HUES6 (cell line): ENCODE measurements at regions not wholly inside any gene's neighbourhood (a gene's known extent, or its start where the extent isn't known, plus 50 kb on each side); places are given as distances from the start of the nearest gene placed in this dataset.
"Not testable (repeated sequence)": the region's sequence is repeated elsewhere in the genome, so short reads cannot be mapped to it uniquely, and the experiment has no call there.

Experiments
- H3K27ac ChIP-seq: 2 replicates; pipeline ENCODE4 v1.7.0; 2013; ENCODE audit warnings: low read depth, mild to moderate bottlenecking, low read length, inconsistent platforms
- H3K27me3 ChIP-seq: 2 replicates; pipeline ENCODE4 v1.6.1; 2013; ENCODE audit warnings: low read length; ENCODE audit not compliant: control insufficient read depth, insufficient read depth
- H3K36me3 ChIP-seq: 2 replicates; pipeline ENCODE4 v1.6.1; 2013; ENCODE audit warnings: low read length; ENCODE audit not compliant: control insufficient read depth, insufficient read depth
- H3K4me1 ChIP-seq: 2 replicates; pipeline ENCODE4 v1.6.1; 2013; ENCODE audit warnings: low read length; ENCODE audit not compliant: control insufficient read depth, insufficient read depth
- H3K4me3 ChIP-seq: 2 replicates; pipeline ENCODE4 v1.5.1; 2013; ENCODE audit warnings: low read depth, low read length
- H3K9ac ChIP-seq: one replicate; pipeline ENCODE4 v1.6.1; 2013; ENCODE audit warnings: mild to moderate bottlenecking, low read length
- H3K9me3 ChIP-seq: 2 replicates; pipeline ENCODE4 v1.6.1; 2013; ENCODE audit warnings: low read depth, low read length; ENCODE audit not compliant: control insufficient read depth, insufficient read depth

GRCh38 chr2:173719471-173719870, 245.7 kb downstream of the SP3 start:
- Histone ChIP-seq H3K36me3 (no peaks in the 10 kb centered on the region), H3K9ac (no peak overlapping the region)

GRCh38 chr2:173720306-173720705, 244.9 kb downstream of the SP3 start:
- no peaks in the 10 kb centered on the region for H3K27me3 ChIP-seq
- H3K9me3 ChIP-seq, result no peaks in the 10 kb centered on the region
- no peaks in the 10 kb centered on the region for H3K36me3 ChIP-seq
- no peaks in the 10 kb centered on the region for H3K4me1 ChIP-seq
- H3K4me3 ChIP-seq, result no peak overlapping the region
- H3K9ac ChIP-seq, result no peak overlapping the region
- no peak overlapping the region for H3K27ac ChIP-seq

More at GRCh38 chr2:173719471-173719870, 245.7 kb downstream of the SP3 start:
- H3K4me1 ChIP-seq, result no peaks in the 10 kb centered on the region
- H3K27ac ChIP-seq, result no peak overlapping the region
- H3K4me3 ChIP-seq, result no peak overlapping the region
- no peaks in the 10 kb centered on the region for H3K9me3 ChIP-seq
- H3K27me3 ChIP-seq, result no peaks in the 10 kb centered on the region

GRCh38 chr2:173734797-173735196, 230.4 kb downstream of the SP3 start:
- no peak overlapping the region for H3K4me3 ChIP-seq
- no peaks in the 10 kb centered on the region for H3K9me3 ChIP-seq
- H3K4me1 ChIP-seq, result no peaks in the 10 kb centered on the region
- H3K27me3 ChIP-seq, result no peaks in the 10 kb centered on the region
- no peak overlapping the region for H3K9ac ChIP-seq
- H3K27ac ChIP-seq, result no peak overlapping the region
- no peaks in the 10 kb centered on the region for H3K36me3 ChIP-seq

GRCh38 chr2:173737954-173738575, 227.1 kb downstream of the SP3 start:
- not testable (repeated sequence) for H3K4me3 ChIP-seq, H3K27ac ChIP-seq, H3K9ac ChIP-seq, H3K4me1 ChIP-seq, H3K9me3 ChIP-seq, H3K36me3 ChIP-seq, H3K27me3 ChIP-seq

GRCh38 chr2:173739006-173739405, 226.2 kb downstream of the SP3 start:
- no peak overlapping the region for H3K9ac ChIP-seq
- H3K4me1 ChIP-seq, result no peaks in the 10 kb centered on the region
- no peak overlapping the region for H3K27ac ChIP-seq
- H3K36me3 ChIP-seq, result no peaks in the 10 kb centered on the region
- no peaks in the 10 kb centered on the region for H3K27me3 ChIP-seq
- H3K9me3 ChIP-seq, result no peaks in the 10 kb centered on the region
- no peak overlapping the region for H3K4me3 ChIP-seq

- Histone ChIP-seq H3K9ac (no peak overlapping the region), H3K27ac (no peak overlapping the region), H3K4me1 (no peaks in the 10 kb centered on the region), H3K9me3 (no peaks in the 10 kb centered on the region), H3K27me3 (no peaks in the 10 kb centered on the region), H3K4me3 (no peak overlapping the region), H3K36me3 (no peaks in the 10 kb centered on the region)
Observed at GRCh38 chr2:173740639-173741038, 224.5 kb downstream of the SP3 start.

GRCh38 chr2:173741759-173742158, 223.4 kb downstream of the SP3 start:
- Histone ChIP-seq H3K4me3 (no peak overlapping the region), H3K9ac (no peak overlapping the region), H3K27ac (no peak overlapping the region), H3K27me3 (no peaks in the 10 kb centered on the region), H3K36me3 (no peaks in the 10 kb centered on the region), H3K9me3 (no peaks in the 10 kb centered on the region), H3K4me1 (peaks cover 4% of the 10 kb centered on the region)

- no peaks in the 10 kb centered on the region for H3K27me3 ChIP-seq
- H3K27ac ChIP-seq, result no peak overlapping the region
- H3K4me3 ChIP-seq, result no peak overlapping the region
- H3K4me1 ChIP-seq, result peaks cover 29% of the 10 kb centered on the region
- H3K9me3 ChIP-seq, result no peaks in the 10 kb centered on the region
- H3K36me3 ChIP-seq, result no peaks in the 10 kb centered on the region
- no peak overlapping the region for H3K9ac ChIP-seq
Observed at GRCh38 chr2:173747035-173747434, 218.1 kb downstream of the SP3 start.

- Histone ChIP-seq H3K27ac (no peak overlapping the region), H3K27me3 (no peaks in the 10 kb centered on the region), H3K9me3 (no peaks in the 10 kb centered on the region), H3K4me1 (peaks cover 35% of the 10 kb centered on the region), H3K9ac (no peak overlapping the region), H3K4me3 (no peak overlapping the region), H3K36me3 (no peaks in the 10 kb centered on the region)
Observed at GRCh38 chr2:173749315-173749714, 215.9 kb downstream of the SP3 start.

- no peaks in the 10 kb centered on the region for H3K9me3 ChIP-seq
- no peak overlapping the region for H3K27ac ChIP-seq
- H3K4me1 ChIP-seq, result peaks cover 39% of the 10 kb centered on the region
- no peak overlapping the region for H3K9ac ChIP-seq
- no peaks in the 10 kb centered on the region for H3K36me3 ChIP-seq
- H3K4me3 ChIP-seq, result no peak overlapping the region
- no peaks in the 10 kb centered on the region for H3K27me3 ChIP-seq
Observed at GRCh38 chr2:173750353-173750801, 214.8 kb downstream of the SP3 start.

GRCh38 chr2:173750831-173751230, 214.3 kb downstream of the SP3 start:
- no peak overlapping the region for H3K9ac ChIP-seq
- H3K36me3 ChIP-seq, result no peaks in the 10 kb centered on the region
- H3K27me3 ChIP-seq, result no peaks in the 10 kb centered on the region
- no peak overlapping the region for H3K4me3 ChIP-seq
- H3K27ac ChIP-seq, result no peak overlapping the region
- peaks cover 39% of the 10 kb centered on the region for H3K4me1 ChIP-seq
- H3K9me3 ChIP-seq, result no peaks in the 10 kb centered on the region
